ENCODE measurements at regions not wholly inside any gene's neighbourhood (a gene's known extent, or its start where the extent isn't known, plus 50 kb on each side); places are given as distances from the start of the nearest gene placed in this dataset.

- intact Hi-C loops (cut with DNase I): no loop called here
- Histone ChIP-seq H3K4me3 (no peak overlapping the region), H3K27me3 (no peaks in the 10 kb centered on the region), H3K27ac (no peak overlapping the region), H3K4me1 (no peaks in the 10 kb centered on the region), H3K36me3 (no peaks in the 10 kb centered on the region), H3K9me3 (no peaks in the 10 kb centered on the region)
- no peak for TF ChIP-seq POLR2AphosphoS5 (IDR thresholded peaks at IDR 0.05)
- no peak for TF ChIP-seq POLR2A (IDR thresholded peaks at IDR 0.05)
- no peak for TF ChIP-seq EP300 (IDR thresholded peaks at IDR 0.05)
- TF ChIP-seq, protein P1, sequence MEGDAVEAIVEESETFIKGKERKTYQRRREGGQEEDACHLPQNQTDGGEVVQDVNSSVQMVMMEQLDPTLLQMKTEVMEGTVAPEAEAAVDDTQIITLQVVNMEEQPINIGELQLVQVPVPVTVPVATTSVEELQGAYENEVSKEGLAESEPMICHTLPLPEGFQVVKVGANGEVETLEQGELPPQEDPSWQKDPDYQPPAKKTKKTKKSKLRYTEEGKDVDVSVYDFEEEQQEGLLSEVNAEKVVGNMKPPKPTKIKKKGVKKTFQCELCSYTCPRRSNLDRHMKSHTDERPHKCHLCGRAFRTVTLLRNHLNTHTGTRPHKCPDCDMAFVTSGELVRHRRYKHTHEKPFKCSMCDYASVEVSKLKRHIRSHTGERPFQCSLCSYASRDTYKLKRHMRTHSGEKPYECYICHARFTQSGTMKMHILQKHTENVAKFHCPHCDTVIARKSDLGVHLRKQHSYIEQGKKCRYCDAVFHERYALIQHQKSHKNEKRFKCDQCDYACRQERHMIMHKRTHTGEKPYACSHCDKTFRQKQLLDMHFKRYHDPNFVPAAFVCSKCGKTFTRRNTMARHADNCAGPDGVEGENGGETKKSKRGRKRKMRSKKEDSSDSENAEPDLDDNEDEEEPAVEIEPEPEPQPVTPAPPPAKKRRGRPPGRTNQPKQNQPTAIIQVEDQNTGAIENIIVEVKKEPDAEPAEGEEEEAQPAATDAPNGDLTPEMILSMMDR (IDR thresholded peaks at IDR 0.05): no peak
- 54 to 65% methylated on average over 2 of the region's 2 CpGs for WGBS, 2 donors
- DNase-seq: no peak
Observed at GRCh38 chr20:52259295-52259694, 67.7 kb upstream of the ZFP64 start.

GRCh38 chr20:52256454-52256853 is 64.9 kb upstream of the ZFP64 start:
- no peak overlapping the region for H3K27ac ChIP-seq
- WGBS, 2 donors: 88 to 90% methylated on average over 7 of the region's 7 CpGs
- no peak overlapping the region for H3K4me3 ChIP-seq
- no peaks in the 10 kb centered on the region for H3K9me3 ChIP-seq
- no peaks in the 10 kb centered on the region for H3K4me1 ChIP-seq
- intact Hi-C loops (cut with DNase I): no loop called here
- no peak for DNase-seq
- no peaks in the 10 kb centered on the region for H3K27me3 ChIP-seq
- TF ChIP-seq POLR2A (IDR thresholded peaks at IDR 0.05) (no peak), EP300 (IDR thresholded peaks at IDR 0.05) (no peak), POLR2AphosphoS5 (IDR thresholded peaks at IDR 0.05) (no peak)
- TF ChIP-seq, protein P1 (IDR thresholded peaks at IDR 0.05): no peak
- no peaks in the 10 kb centered on the region for H3K36me3 ChIP-seq

- 78 to 79% methylated on average over 5 of the region's 5 CpGs for WGBS, 2 donors
- TF ChIP-seq POLR2AphosphoS5 (IDR thresholded peaks at IDR 0.05) (no peak), EP300 (IDR thresholded peaks at IDR 0.05) (no peak), POLR2A (IDR thresholded peaks at IDR 0.05) (no peak)
- TF ChIP-seq, protein P1 (IDR thresholded peaks at IDR 0.05): no peak
Observed at GRCh38 chr20:52252664-52253063, 61.1 kb upstream of the ZFP64 start.

DNA sequence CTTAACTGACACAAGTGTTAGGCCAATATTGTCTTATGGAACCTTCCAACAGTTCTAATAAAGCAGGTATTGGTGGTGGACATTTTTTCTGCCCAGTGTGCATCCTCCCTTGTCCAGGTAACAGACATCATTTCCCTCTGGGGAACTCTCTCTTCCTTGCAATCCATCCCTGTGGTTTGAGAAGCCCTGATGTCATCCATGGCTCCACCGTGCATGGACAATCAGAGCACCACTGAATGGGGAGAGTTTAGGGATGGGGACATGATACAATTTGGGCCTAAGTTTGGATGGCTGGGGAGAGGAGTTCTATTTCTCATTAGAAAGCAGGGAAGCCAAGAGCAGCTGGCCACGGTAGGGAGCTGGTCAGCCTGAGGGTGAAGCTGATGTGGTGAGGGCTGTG is 60.2 kb upstream of the ZFP64 start:
- 93 to 94% methylated on average over 2 of the region's 2 CpGs for WGBS, 2 donors
- H3K4me1 ChIP-seq: no peaks in the 10 kb centered on the region
- no peak overlapping the region for H3K4me3 ChIP-seq
- no peak for DNase-seq
- no peak overlapping the region for H3K27ac ChIP-seq
- no peaks in the 10 kb centered on the region for H3K36me3 ChIP-seq
- TF ChIP-seq, protein P1 (IDR thresholded peaks at IDR 0.05): no peak
- TF ChIP-seq POLR2AphosphoS5 (IDR thresholded peaks at IDR 0.05) (no peak), EP300 (IDR thresholded peaks at IDR 0.05) (no peak), POLR2A (IDR thresholded peaks at IDR 0.05) (no peak)
- intact Hi-C loops (cut with DNase I): no loop called here
- no peaks in the 10 kb centered on the region for H3K27me3 ChIP-seq
- no peaks in the 10 kb centered on the region for H3K9me3 ChIP-seq

More at GRCh38 chr20:52252664-52253063, 61.1 kb upstream of the ZFP64 start:
- no peak for DNase-seq
- Histone ChIP-seq H3K4me1 (no peaks in the 10 kb centered on the region), H3K9me3 (no peaks in the 10 kb centered on the region), H3K36me3 (no peaks in the 10 kb centered on the region), H3K4me3 (no peak overlapping the region), H3K27me3 (no peaks in the 10 kb centered on the region), H3K27ac (no peak overlapping the region)
- intact Hi-C loops (cut with DNase I): no loop called here

DNA sequence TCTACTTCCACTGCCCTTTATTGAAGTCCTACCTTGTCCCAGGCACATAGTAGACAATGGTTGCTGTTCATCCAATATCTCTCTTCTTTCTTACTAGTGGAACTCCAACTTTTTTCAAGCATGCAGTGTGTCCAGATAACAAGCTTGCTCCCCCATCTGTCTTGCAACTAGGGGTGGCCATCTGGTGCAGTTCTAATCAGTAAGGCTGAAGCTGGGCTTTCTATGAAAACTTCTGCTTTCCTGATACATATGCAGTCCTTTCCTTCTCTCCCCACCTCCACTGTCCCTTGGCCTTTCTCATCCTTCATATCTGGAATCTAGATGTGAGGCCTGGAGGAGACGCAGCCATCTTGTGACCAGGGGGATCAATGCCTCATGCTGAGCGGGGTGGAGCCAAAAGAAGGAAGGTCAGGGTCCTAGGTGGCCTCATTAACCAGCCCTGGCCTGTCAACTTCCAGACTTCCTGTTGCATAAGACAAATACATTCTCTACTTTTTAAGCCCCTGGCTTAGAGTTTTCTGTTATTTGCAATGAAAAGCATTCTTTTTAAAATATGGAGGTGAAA is 59.6 kb upstream of the ZFP64 start:
- TF ChIP-seq, protein P1 (IDR thresholded peaks at IDR 0.05): no peak
- TF ChIP-seq POLR2AphosphoS5 (IDR thresholded peaks at IDR 0.05): no peak
- intact Hi-C loops (cut with DNase I): no loop called here
- Histone ChIP-seq H3K27me3 (no peaks in the 10 kb centered on the region), H3K4me3 (no peak overlapping the region), H3K9me3 (no peaks in the 10 kb centered on the region), H3K36me3 (no peaks in the 10 kb centered on the region), H3K4me1 (no peaks in the 10 kb centered on the region), H3K27ac (no peak overlapping the region)
- WGBS, 2 donors: 93 to 99% methylated on average over 2 of the region's 2 CpGs
- no peak for DNase-seq
